MCF 10A (cell line): ENCODE measurements at regions not wholly inside any gene's neighbourhood (a gene's known extent, or its start where the extent isn't known, plus 50 kb on each side); places are given as distances from the start of the nearest gene placed in this dataset.
"Not testable (repeated sequence)": the region's sequence is repeated elsewhere in the genome, so short reads cannot be mapped to it uniquely, and the experiment has no call there.

Experiments used
- BruUV-seq: library from RNA; stranded (reverse); fragments of 400-500 nt; replicated peaks from 2 replicates; lab custom pipeline; 2021; lab: Mats Ljungman, UMichigan
- CTCF ChIA-PET: fragments of 300-600 bp; sonication (Branson Sonifier 250); formaldehyde crosslinking; extraction: SDS; loops from one replicate; lab custom pipeline; 2021; ENCODE audit warnings: antibody characterized with exemption, inconsistent platforms; lab: Yijun Ruan, JAX
- POLR2A ChIA-PET: fragments of 300-600, 350-650 bp; sonication (Branson Sonifier 250); formaldehyde crosslinking; extraction: SDS; loops from one replicate; lab custom pipeline; 2020; ENCODE audit warnings: antibody characterized with exemption, inconsistent platforms; lab: Yijun Ruan, JAX
- DNase-seq: peaks from one replicate; pipeline ENCODE4 v3.0.0-alpha.2; 2018; ENCODE audit not compliant: unreplicated experiment
- H3K27ac Mint-ChIP-seq: one replicate; pipeline ENCODE4 v1.8.0; 2022; ENCODE audit warnings: mild to moderate bottlenecking, low read depth, mixed read lengths; ENCODE audit not compliant: unreplicated experiment
- H3K27me3 Mint-ChIP-seq: one replicate; pipeline ENCODE4 v1.8.0; 2022; ENCODE audit warnings: mixed read lengths; ENCODE audit not compliant: insufficient read depth, unreplicated experiment
- H3K36me3 Mint-ChIP-seq: one replicate; pipeline ENCODE4 v1.8.0; 2022; ENCODE audit warnings: mild to moderate bottlenecking, moderate library complexity, mixed read lengths; ENCODE audit not compliant: insufficient read depth, unreplicated experiment
- H3K4me1 Mint-ChIP-seq: one replicate; pipeline ENCODE4 v1.8.0; 2022; ENCODE audit warnings: mixed read lengths; ENCODE audit not compliant: insufficient read depth, unreplicated experiment
- H3K4me3 Mint-ChIP-seq: one replicate; pipeline ENCODE4 v1.8.0; 2022; ENCODE audit warnings: mild to moderate bottlenecking, moderate library complexity, mixed read lengths; ENCODE audit not compliant: unreplicated experiment
- H3K9me3 Mint-ChIP-seq: one replicate; pipeline ENCODE4 v1.8.0; 2022; ENCODE audit warnings: mixed read lengths; ENCODE audit not compliant: unreplicated experiment
- CTCF ChIP-seq: fragments of 200-600 bp; IDR thresholded peaks from one replicate; pipeline ENCODE4 v1.8.0; 2022; ENCODE audit warnings: antibody characterized with exemption, mild to moderate bottlenecking; ENCODE audit not compliant: unreplicated experiment
- intact Hi-C: fragments of 100-400 bp; cut with micrococcal nuclease; formaldehyde crosslinking; loops from 2 replicates; pipeline ENCODE4 v1.14.1; 2022

- no peak for TF ChIP-seq CTCF
- Mint-ChIP-seq H3K27ac (no peak overlapping the region), H3K4me3 (no peak overlapping the region), H3K27me3 (no peaks in the 10 kb centered on the region), H3K36me3 (no peaks in the 10 kb centered on the region), H3K4me1 (no peaks in the 10 kb centered on the region), H3K9me3 (no peaks in the 10 kb centered on the region)
- no peak for DNase-seq
- ChIA-PET CTCF (no interaction called here), POLR2A (no interaction called here)
- intact Hi-C loops, result no loop called here
- BruUV-seq, result no TSS peak
Observed at GRCh38 chr12:90706036-90706435, 248.9 kb downstream of the CCER1 start.

- POLR2A ChIA-PET, result no interaction called here
- H3K4me3 Mint-ChIP-seq, result no peak overlapping the region
Observed at GRCh38 chr12:90695415-90695814, 259.6 kb downstream of the CCER1 start.

GRCh38 chr12:90690120-90690519 lies 264.9 kb downstream of the CCER1 start:
- DNase-seq, result no peak
- no peak overlapping the region for H3K4me3 Mint-ChIP-seq
- no peaks in the 10 kb centered on the region for H3K27me3 Mint-ChIP-seq
- H3K9me3 Mint-ChIP-seq, result peaks cover 7% of the 10 kb centered on the region
- no peak for TF ChIP-seq CTCF
- no peaks in the 10 kb centered on the region for H3K36me3 Mint-ChIP-seq
- CTCF ChIA-PET, result interaction anchor here (0.8 kb wide), 1 partner anchor 164 kb away, joined by 3 read pairs; no protein-coding TSS in a partner anchor
- POLR2A ChIA-PET, result interaction anchor here (0.6 kb wide), 1 partner anchor 1026 kb away, joined by 3 read pairs; no protein-coding TSS in a partner anchor
- H3K4me1 Mint-ChIP-seq, result no peaks in the 10 kb centered on the region
- no TSS peak for BruUV-seq
- H3K27ac Mint-ChIP-seq, result no peak overlapping the region
- intact Hi-C loops, result loop anchor here (10.0 kb wide), 1 partner anchor 1145 kb away; no protein-coding TSS in a partner anchor

More at GRCh38 chr12:90695415-90695814, 259.6 kb downstream of the CCER1 start:
- CTCF ChIA-PET, result interaction anchor here (0.6 to 1.1 kb wide), 3 partner anchors 10 to 1115 kb away, joined by 3 to 4 read pairs (median 3); no protein-coding TSS in a partner anchor
- intact Hi-C loops, result loop anchor here (2.0 to 10.0 kb wide), 3 partner anchors 157 to 1151 kb away; no protein-coding TSS in a partner anchor
- no peak for DNase-seq
- Mint-ChIP-seq H3K4me1 (no peaks in the 10 kb centered on the region), H3K27ac (no peak overlapping the region), H3K36me3 (no peaks in the 10 kb centered on the region), H3K27me3 (no peaks in the 10 kb centered on the region), H3K9me3 (no peaks in the 10 kb centered on the region)
- no TSS peak for BruUV-seq
- peak; percentile 32 for TF ChIP-seq CTCF

GRCh38 chr12:90687682-90688081 lies 267.3 kb downstream of the CCER1 start:
- CTCF ChIA-PET, H3K27ac Mint-ChIP-seq, DNase-seq, H3K4me1 Mint-ChIP-seq, H3K9me3 Mint-ChIP-seq, BruUV-seq, H3K4me3 Mint-ChIP-seq, H3K27me3 Mint-ChIP-seq, POLR2A ChIA-PET, H3K36me3 Mint-ChIP-seq, intact Hi-C loops: not testable (repeated sequence)
